MM.1S (cell line): ENCODE measurements at regions not wholly inside any gene's neighbourhood (a gene's known extent, or its start where the extent isn't known, plus 50 kb on each side); places are given as distances from the start of the nearest gene placed in this dataset.

ENCODE experiments used
- CTCF ChIP-seq: fragments of 300-600 bp; sonication (generic); IDR thresholded peaks from 2 replicates; pipeline ENCODE4 v1.5.1; 2016; ENCODE audit warnings: antibody characterized with exemption, low read length, mixed read lengths
- EZH2 ChIP-seq: fragments of 300-600 bp; sonication (generic); optimal IDR thresholded peaks from 2 replicates; pipeline ENCODE3; 2017; ENCODE audit warnings: low read depth, mild to moderate bottlenecking, antibody characterized with exemption, low read length, mixed read lengths
- EZH2phosphoT487 ChIP-seq: fragments of 300-600 bp; sonication (generic); IDR thresholded peaks from 2 replicates; pipeline ENCODE4 v1.6.1; 2018; ENCODE audit warnings: antibody characterized with exemption, low read length

- TF ChIP-seq CTCF (no peak), EZH2 (no peak), EZH2phosphoT487 (no peak)
These were observed 109.9 kb upstream of the NANOGP8 start for GRCh38 chr15:35195031-35195430.
